ENCODE measurements at regions not wholly inside any gene's neighbourhood (a gene's known extent, or its start where the extent isn't known, plus 50 kb on each side); places are given as distances from the start of the nearest gene placed in this dataset.

- TF ChIP-seq CTCF (IDR thresholded peaks at IDR 0.05; ENCODE audit: low read depth, low read length, missing control alignments), result no peak
- no peak for DNase-seq
- Histone ChIP-seq H3K4me3 (ENCODE audit: low read depth, low read length) (no peak overlapping the region), H3K36me3 (replicated peaks) (no peaks in the 10 kb centered on the region), H3K27me3 (replicated peaks) (no peaks in the 10 kb centered on the region), H3K27ac (no peak overlapping the region)
- in situ Hi-C loops (cut with HindIII; ENCODE audit: low pct_ligation_motif_present, low sequenced_read_pairs), result no loop called here
Measured at GRCh38 chr4:13032936-13033335, 451.2 kb downstream of the RAB28 start.

GRCh38 chr4:13024147-13025105 lies 459.7 kb downstream of the RAB28 start:
- Histone ChIP-seq H3K27me3 (replicated peaks) (no peaks in the 10 kb centered on the region), H3K4me3 (ENCODE audit: low read depth, low read length) (no peak overlapping the region), H3K27ac (no peak overlapping the region), H3K36me3 (replicated peaks) (no peaks in the 10 kb centered on the region)
- in situ Hi-C loops (cut with HindIII; ENCODE audit: low pct_ligation_motif_present, low sequenced_read_pairs), result no loop called here
- no peak for DNase-seq
- no peak for TF ChIP-seq CTCF (IDR thresholded peaks at IDR 0.05; ENCODE audit: low read depth, low read length, missing control alignments)

GRCh38 chr4:13007802-13008470 lies 476.2 kb downstream of the RAB28 start:
- Histone ChIP-seq H3K36me3 (replicated peaks) (no peaks in the 10 kb centered on the region), H3K27me3 (replicated peaks) (no peaks in the 10 kb centered on the region), H3K4me3 (ENCODE audit: low read depth, low read length) (no peak overlapping the region), H3K27ac (no peak overlapping the region)
- DNase-seq, result no peak
- no peak for TF ChIP-seq CTCF (IDR thresholded peaks at IDR 0.05; ENCODE audit: low read depth, low read length, missing control alignments)
- in situ Hi-C loops (cut with HindIII; ENCODE audit: low pct_ligation_motif_present, low sequenced_read_pairs), result no loop called here

GRCh38 chr4:12993923-12994322 lies 490.2 kb downstream of the RAB28 start:
- no peak for DNase-seq
- H3K36me3 ChIP-seq (replicated peaks), result no peaks in the 10 kb centered on the region
- no peak overlapping the region for H3K27ac ChIP-seq
- H3K4me3 ChIP-seq (ENCODE audit: low read depth, low read length), result no peak overlapping the region
- no peak for TF ChIP-seq CTCF (IDR thresholded peaks at IDR 0.05; ENCODE audit: low read depth, low read length, missing control alignments)
- in situ Hi-C loops (cut with HindIII; ENCODE audit: low pct_ligation_motif_present, low sequenced_read_pairs), result no loop called here
- H3K27me3 ChIP-seq (replicated peaks), result no peaks in the 10 kb centered on the region

- no peak overlapping the region for H3K27ac ChIP-seq
- no peak for TF ChIP-seq CTCF (IDR thresholded peaks at IDR 0.05; ENCODE audit: low read depth, low read length, missing control alignments)
- in situ Hi-C loops (cut with HindIII; ENCODE audit: low pct_ligation_motif_present, low sequenced_read_pairs), result no loop called here
- H3K27me3 ChIP-seq (replicated peaks), result no peaks in the 10 kb centered on the region
- H3K4me3 ChIP-seq (ENCODE audit: low read depth, low read length), result no peak overlapping the region
- no peaks in the 10 kb centered on the region for H3K36me3 ChIP-seq (replicated peaks)
- no peak for DNase-seq
Measured at GRCh38 chr4:12987284-12987683, 496.9 kb downstream of the RAB28 start.
